Subcutaneous abdominal adipose tissue (tissue), 5 donors: ENCODE measurements at regions not wholly inside any gene's neighbourhood (a gene's known extent, or its start where the extent isn't known, plus 50 kb on each side); places are given as distances from the start of the nearest gene placed in this dataset.

Source experiments
- H3K27ac ChIP-seq: one replicate; pipeline ENCODE4 v1.7.0; 2013; ENCODE audit warnings: low read depth, mild to moderate bottlenecking, inconsistent platforms, low read length, moderate library complexity
- H3K27me3 ChIP-seq, 5 donors: one replicate each; pipeline ENCODE4 v1.7.0; 2013; ENCODE audit warnings: low read length in 5 of 5, inconsistent platforms in 1 of 5; ENCODE audit not compliant: control insufficient read depth in 5 of 5, insufficient read depth in 4 of 5
- H3K36me3 ChIP-seq, 5 donors: one replicate each; pipeline ENCODE4 v1.7.0; 2013; ENCODE audit warnings: low read length in 5 of 5; ENCODE audit not compliant: control insufficient read depth in 5 of 5, insufficient read depth in 5 of 5
- H3K4me1 ChIP-seq, 5 donors: one replicate each; pipeline ENCODE4 v1.7.0; 2013; ENCODE audit warnings: low read length in 5 of 5, mild to moderate bottlenecking in 3 of 5, moderate library complexity in 1 of 5; ENCODE audit not compliant: control insufficient read depth in 5 of 5, insufficient read depth in 5 of 5
- H3K4me3 ChIP-seq, 5 donors: one replicate each; pipeline ENCODE4 v1.7.0; 2013; ENCODE audit warnings: low read length in 5 of 5, low read depth in 1 of 5
- H3K9ac ChIP-seq, 5 donors: one replicate each; pipeline ENCODE4 v1.7.0; 2013; ENCODE audit warnings: low read length in 5 of 5, mild to moderate bottlenecking in 4 of 5, moderate library complexity in 3 of 5
- H3K9me3 ChIP-seq, 5 donors: one replicate each; pipeline ENCODE4 v1.7.0; 2013; ENCODE audit warnings: low read length in 5 of 5; ENCODE audit not compliant: control insufficient read depth in 5 of 5
- donor health status: healthy.
- donor health status: healthy.
- donor health status: healthy.
- donor health status: healthy.
- donor health status: healthy.

- no peak overlapping the region for H3K4me3 ChIP-seq
- H3K9me3 ChIP-seq = no peaks in the 10 kb centered on the region
Measured at GRCh38 chr15:94535298-94536048, 304.1 kb downstream of the MCTP2 start.

GRCh38 chr15:94536549-94536948 lies 305.2 kb downstream of the MCTP2 start:
- Histone ChIP-seq H3K4me3 (no peak overlapping the region), H3K9ac (no peak overlapping the region), H3K9me3 (no peaks in the 10 kb centered on the region), H3K36me3 (no peaks in the 10 kb centered on the region), H3K27ac (no peak overlapping the region), H3K4me1 (peaks cover 0 to 16% (median 7%) of the 10 kb centered on the region in 5 donors), H3K27me3 (no peaks in the 10 kb centered on the region)

More at GRCh38 chr15:94535298-94536048, 304.1 kb downstream of the MCTP2 start:
- Histone ChIP-seq H3K9ac (no peak overlapping the region), H3K4me1 (peaks cover 0 to 18% (median 7%) of the 10 kb centered on the region in 5 donors), H3K27me3 (no peaks in the 10 kb centered on the region), H3K36me3 (no peaks in the 10 kb centered on the region), H3K27ac (no peak overlapping the region)

GRCh38 chr15:94538280-94538679 lies 306.9 kb downstream of the MCTP2 start:
- Histone ChIP-seq H3K27ac (no peak overlapping the region), H3K4me3 (no peak overlapping the region), H3K9ac (no peak overlapping the region), H3K9me3 (no peaks in the 10 kb centered on the region), H3K4me1 (peaks cover 0 to 4% (median 0%) of the 10 kb centered on the region in 5 donors), H3K27me3 (no peaks in the 10 kb centered on the region), H3K36me3 (no peaks in the 10 kb centered on the region)

GRCh38 chr15:94542391-94542790 lies 311.0 kb downstream of the MCTP2 start:
- H3K9me3 ChIP-seq = no peaks in the 10 kb centered on the region
- no peak overlapping the region for H3K27ac ChIP-seq
- H3K4me1 ChIP-seq = peaks cover 0 to 4% (median 0%) of the 10 kb centered on the region in 5 donors
- H3K4me3 ChIP-seq = no peak overlapping the region
- no peak overlapping the region for H3K9ac ChIP-seq
- no peaks in the 10 kb centered on the region for H3K27me3 ChIP-seq
- no peaks in the 10 kb centered on the region for H3K36me3 ChIP-seq

GRCh38 chr15:94546808-94547207 lies 315.4 kb downstream of the MCTP2 start:
- Histone ChIP-seq H3K4me1 (no peaks in the 10 kb centered on the region), H3K27me3 (no peaks in the 10 kb centered on the region), H3K27ac (no peak overlapping the region), H3K4me3 (no peak overlapping the region), H3K9ac (no peak overlapping the region), H3K9me3 (no peaks in the 10 kb centered on the region), H3K36me3 (no peaks in the 10 kb centered on the region)

- Histone ChIP-seq H3K36me3 (no peaks in the 10 kb centered on the region), H3K9ac (no peak overlapping the region), H3K4me3 (no peak overlapping the region), H3K27me3 (no peaks in the 10 kb centered on the region), H3K27ac (no peak overlapping the region), H3K9me3 (no peaks in the 10 kb centered on the region), H3K4me1 (no peaks in the 10 kb centered on the region)
Measured at GRCh38 chr15:94547711-94548110, 316.4 kb downstream of the MCTP2 start.

- Histone ChIP-seq H3K36me3 (no peaks in the 10 kb centered on the region), H3K4me1 (no peaks in the 10 kb centered on the region), H3K4me3 (no peak overlapping the region), H3K27ac (no peak overlapping the region), H3K9me3 (no peaks in the 10 kb centered on the region), H3K9ac (no peak overlapping the region), H3K27me3 (no peaks in the 10 kb centered on the region)
Measured at GRCh38 chr15:94555841-94556519, 324.6 kb downstream of the MCTP2 start.

GRCh38 chr15:94561036-94561689 lies 329.8 kb downstream of the MCTP2 start:
- no peaks in the 10 kb centered on the region for H3K4me1 ChIP-seq
- peaks cover 0 to 5% (median 3%) of the 10 kb centered on the region in 5 donors for H3K9me3 ChIP-seq
- no peaks in the 10 kb centered on the region for H3K27me3 ChIP-seq
- H3K36me3 ChIP-seq = no peaks in the 10 kb centered on the region
- no peak overlapping the region for H3K4me3 ChIP-seq
- H3K27ac ChIP-seq = no peak overlapping the region
- no peak overlapping the region for H3K9ac ChIP-seq

- H3K27me3 ChIP-seq = no peaks in the 10 kb centered on the region
- H3K9me3 ChIP-seq = peaks cover 0 to 5% (median 3%) of the 10 kb centered on the region in 5 donors
- H3K4me3 ChIP-seq = no peak overlapping the region
- no peaks in the 10 kb centered on the region for H3K36me3 ChIP-seq
- H3K27ac ChIP-seq = no peak overlapping the region
- no peak overlapping the region for H3K9ac ChIP-seq
- H3K4me1 ChIP-seq = no peaks in the 10 kb centered on the region
Measured at GRCh38 chr15:94563456-94563855, 332.1 kb downstream of the MCTP2 start.
